Right lobe of liver (tissue), 6 donors: ENCODE measurements at regions not wholly inside any gene's neighbourhood (a gene's known extent, or its start where the extent isn't known, plus 50 kb on each side); places are given as distances from the start of the nearest gene placed in this dataset.

Source experiments
- ATAC-seq, 4 donors: fragments of 200-7000 bp; cut with Tn5 transposase; one replicate each; pipeline ENCODE4 v1.9.1; 2020; ENCODE audit warnings: mild to moderate bottlenecking in 4 of 4, moderate library complexity in 4 of 4
- DNase-seq, 3 donors: peaks; one replicate each; pipeline ENCODE4 v3.0.0-alpha.2; 2020
- H3K27ac ChIP-seq, 3 donors: fragments of 200-600 bp; one replicate each; pipeline ENCODE4 v1.8.0; 2022
- H3K27me3 ChIP-seq, 2 donors: fragments of 200-600 bp; one replicate each; pipeline ENCODE4 v1.8.0; 2022
- H3K36me3 ChIP-seq, 4 donors: fragments of 200-600 bp; sonication (generic) in 1 of 4; one replicate each; pipeline versions ENCODE4 v1.5.1 to v1.8.0; 2017 to 2022; ENCODE audit warnings: control low read depth in 1 of 4
- H3K4me1 ChIP-seq, 4 donors: fragments of 200-600 bp; sonication (generic) in 1 of 4; one replicate each; pipeline versions ENCODE4 v1.5.1 to v1.8.0; 2017 to 2022; ENCODE audit warnings: control low read depth in 1 of 4
- H3K4me3 ChIP-seq, 3 donors: fragments of 200-600 bp; one replicate each; pipeline ENCODE4 v1.8.0; 2022
- H3K9me3 ChIP-seq, 4 donors: fragments of 200-600 bp; sonication (generic) in 1 of 4; one replicate each; pipeline versions ENCODE4 v1.5.1 to v1.8.0; 2017 to 2022; ENCODE audit warnings: control low read depth in 1 of 4
- CTCF ChIP-seq, 4 donors: fragments of 200-600 bp in 3 of 4; fragments of 450-650 bp in 1 of 4; IDR thresholded peaks; one replicate each; pipeline versions ENCODE4 v1.5.1 to v1.8.0; 2016 to 2022; ENCODE audit warnings: antibody characterized with exemption in 4 of 4, mild to moderate bottlenecking in 2 of 4
- POLR2A ChIP-seq: fragments of 450-650 bp; IDR thresholded peaks from one replicate; pipeline ENCODE4 v1.6.1; 2017; ENCODE audit warnings: antibody characterized with exemption, mild to moderate bottlenecking
- WGBS: methylation state at CpG from one replicate; pipeline ENCODE4 v1.1.6; 2018; ENCODE audit warnings: low coverage, low lambda C conversion rate; ENCODE audit not compliant: insufficient coverage; ENCODE audit errors: missing lambda C conversion rate; 5-methylcytosine and 5-hydroxymethylcytosine counted together
- intact Hi-C, 2 donors: fragments of 100-400 bp; cut with DNase I; formaldehyde crosslinking; loops; one replicate each; pipeline versions ENCODE4 v1.11.2 to v1.14.1; 2022
- donor health status: DM: no; HTN: yes; CAD: no.
- donor health status: DM: no; HTN: no; CAD: no.
- donor health status: DM: no; HTN: no; CAD: no.
- donor health status: DM: no; HTN: yes; CAD: no.
- donor health status: DM: no; HTN: yes; CAD: no.

GRCh38 chr18:73778032-73778359, 369.6 kb downstream of the FBXO15 start:
- Histone ChIP-seq H3K4me1 (no peaks in the 10 kb centered on the region), H3K4me3 (no peak overlapping the region), H3K27me3 (no peaks in the 10 kb centered on the region), H3K9me3 (no peaks in the 10 kb centered on the region), H3K36me3 (no peaks in the 10 kb centered on the region), H3K27ac (no peak overlapping the region)
- TF ChIP-seq CTCF (IDR thresholded peaks at IDR 0.05) (no peak), POLR2A (no peak)
- 21% methylated on average over 2 of the region's 2 CpGs for WGBS
- no peak for DNase-seq
- intact Hi-C loops: no loop called here
- ATAC-seq: no peak

GRCh38 chr18:73777356-73778031, 370.1 kb downstream of the FBXO15 start:
- WGBS: 10% methylated on average over 1 of the region's 1 CpG
- no peak for TF ChIP-seq POLR2A
- Histone ChIP-seq H3K27me3 (no peaks in the 10 kb centered on the region), H3K36me3 (no peaks in the 10 kb centered on the region), H3K9me3 (no peaks in the 10 kb centered on the region), H3K4me1 (no peaks in the 10 kb centered on the region), H3K27ac (no peak overlapping the region), H3K4me3 (no peak overlapping the region)
- intact Hi-C loops: no loop called here
- ATAC-seq: no peak
- DNase-seq: no peak

- Histone ChIP-seq H3K27me3 (no peaks in the 10 kb centered on the region), H3K36me3 (no peaks in the 10 kb centered on the region), H3K9me3 (no peaks in the 10 kb centered on the region), H3K27ac (no peak overlapping the region), H3K4me1 (no peaks in the 10 kb centered on the region), H3K4me3 (no peak overlapping the region)
- 62% methylated on average over 9 of the region's 17 CpGs for WGBS
- intact Hi-C loops: no loop called here
- DNase-seq (no peak), ATAC-seq (no peak)
- TF ChIP-seq CTCF (IDR thresholded peaks at IDR 0.05) (no peak), POLR2A (no peak)
These were observed 372.7 kb downstream of the FBXO15 start for GRCh38 chr18:73774811-73775509.

GRCh38 chr18:73768043-73768442, 379.6 kb downstream of the FBXO15 start:
- intact Hi-C loops: no loop called here
- no peak for ATAC-seq
- no peak overlapping the region for H3K27ac ChIP-seq
- no peak for DNase-seq
- H3K9me3 ChIP-seq: no peaks in the 10 kb centered on the region
- TF ChIP-seq POLR2A (no peak), CTCF (IDR thresholded peaks at IDR 0.05) (no peak)
- WGBS: 18% methylated on average over 3 of the region's 6 CpGs
- no peaks in the 10 kb centered on the region for H3K36me3 ChIP-seq
- H3K4me3 ChIP-seq: no peak overlapping the region
- H3K27me3 ChIP-seq: no peaks in the 10 kb centered on the region
- H3K4me1 ChIP-seq: no peaks in the 10 kb centered on the region

GRCh38 chr18:73766910-73767515, 380.6 kb downstream of the FBXO15 start:
- Histone ChIP-seq H3K4me1 (no peaks in the 10 kb centered on the region), H3K4me3 (no peak overlapping the region), H3K27me3 (no peaks in the 10 kb centered on the region), H3K9me3 (no peaks in the 10 kb centered on the region), H3K27ac (no peak overlapping the region), H3K36me3 (no peaks in the 10 kb centered on the region)
- DNase-seq (no peak), ATAC-seq (no peak)
- intact Hi-C loops: no loop called here
- 23% methylated on average over 8 of the region's 8 CpGs for whole genome bisulfite sequencing
- TF ChIP-seq POLR2A (no peak), CTCF (IDR thresholded peaks at IDR 0.05) (no peak)
